CD4-positive, alpha-beta T cell treated with Interleukin-17A for 1 hour (primary cell): ENCODE measurements at regions not wholly inside any gene's neighbourhood (a gene's known extent, or its start where the extent isn't known, plus 50 kb on each side); places are given as distances from the start of the nearest gene placed in this dataset.

Experiments used
- DNase-seq: peaks from one replicate; pipeline ENCODE4 v3.0.0-alpha.2; 2020

DNA sequence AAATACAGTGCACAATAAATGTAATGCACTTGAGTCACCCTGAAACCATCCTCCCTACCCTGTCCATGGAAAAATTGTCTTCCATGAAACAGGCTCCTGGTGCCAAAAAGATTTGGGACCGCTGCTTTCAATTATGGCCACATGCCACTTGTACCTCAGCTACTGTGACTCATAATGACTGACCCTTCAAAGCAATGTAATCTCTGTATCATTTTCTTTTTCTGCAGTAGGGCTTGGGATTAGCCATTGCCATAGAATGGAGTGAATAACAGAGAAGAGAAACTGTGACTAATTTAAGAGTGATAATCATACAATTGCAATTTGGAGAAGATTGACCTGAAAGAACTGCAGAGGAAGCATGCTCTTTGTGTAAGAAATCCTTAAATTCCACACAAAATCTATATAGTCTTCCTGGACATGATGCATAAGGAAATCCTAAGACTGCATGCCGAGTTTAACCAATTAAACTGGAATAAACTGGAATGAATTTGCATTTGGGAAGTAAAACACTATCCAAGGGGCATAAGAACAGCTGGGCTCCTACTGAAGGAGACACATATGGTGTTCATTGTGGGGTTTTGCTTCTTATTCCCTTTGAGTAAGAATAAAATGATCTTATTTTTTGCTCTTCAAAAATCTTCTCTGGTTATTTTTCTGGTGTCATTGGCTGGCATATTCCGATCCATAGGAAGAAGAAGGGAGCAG, 59.5 kb upstream of the SLC7A1 start:
- no peak for DNase-seq

GRCh38 chr13:29654384-29654783, 58.9 kb upstream of the SLC7A1 start:
- no peak for DNase-seq

DNA sequence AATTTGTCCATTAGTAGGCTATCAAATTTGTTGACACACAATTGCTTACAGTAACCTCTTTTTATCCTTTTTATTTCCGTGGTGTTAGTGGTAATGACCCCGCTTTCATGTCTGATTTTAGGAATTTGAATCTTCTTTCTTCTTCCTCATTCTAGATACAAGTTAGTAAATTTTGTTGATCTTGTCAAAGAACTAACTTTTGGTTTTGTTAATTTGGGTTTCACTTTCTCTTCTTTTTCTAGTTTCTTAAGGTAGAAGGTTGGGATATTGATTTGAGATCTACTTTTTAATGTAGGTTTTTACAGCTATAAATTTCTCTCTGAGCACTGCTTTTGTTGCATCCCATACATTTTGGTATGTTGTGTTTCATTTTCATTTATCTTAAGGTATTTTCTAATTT, 53.3 kb upstream of the SLC7A1 start:
- DNase-seq = no peak
